Colonic mucosa (tissue), 4 donors: ENCODE measurements at regions not wholly inside any gene's neighbourhood (a gene's known extent, or its start where the extent isn't known, plus 50 kb on each side); places are given as distances from the start of the nearest gene placed in this dataset.

Source experiments
- DNase-seq: peaks from one replicate; pipeline ENCODE4 v3.0.0-alpha.2; 2020
- H3K27ac ChIP-seq: fragments of 200-600 bp; one replicate; pipeline ENCODE4 v1.8.0; 2021
- H3K27me3 ChIP-seq: fragments of 200-600 bp; one replicate; pipeline ENCODE4 v1.8.0; 2021
- H3K36me3 ChIP-seq: fragments of 200-600 bp; one replicate; pipeline ENCODE4 v1.8.0; 2021
- H3K4me1 ChIP-seq: fragments of 200-600 bp; one replicate; pipeline ENCODE4 v1.8.0; 2021; ENCODE audit warnings: mild to moderate bottlenecking
- H3K4me3 ChIP-seq: fragments of 200-600 bp; one replicate; pipeline ENCODE4 v1.8.0; 2021
- H3K9ac ChIP-seq, 2 donors: one replicate each; pipeline ENCODE4 v1.7.0; 2013; ENCODE audit warnings: control low read depth in 2 of 2, low read depth in 2 of 2, low read length in 2 of 2
- H3K9me3 ChIP-seq: fragments of 200-600 bp; one replicate; pipeline ENCODE4 v1.8.0; 2021
- CTCF ChIP-seq: fragments of 200-600 bp; IDR thresholded peaks from one replicate; pipeline ENCODE4 v1.8.0; 2022; ENCODE audit warnings: antibody characterized with exemption, mild to moderate bottlenecking
- intact Hi-C: fragments of 100-400 bp; cut with DNase I; formaldehyde crosslinking; loops from one replicate; pipeline ENCODE4 v1.14.1; 2022
- donor health status: healthy.
- donor health status: DM: no; HTN: no; CAD: no.
- donor health status: DM: no; HTN: no; CAD: no.

- DNase-seq: no peak
- Histone ChIP-seq H3K9ac (no peak overlapping the region), H3K27ac (no peak overlapping the region), H3K9me3 (no peaks in the 10 kb centered on the region), H3K36me3 (no peaks in the 10 kb centered on the region), H3K4me3 (no peak overlapping the region), H3K4me1 (no peaks in the 10 kb centered on the region), H3K27me3 (no peaks in the 10 kb centered on the region)
- intact Hi-C loops: no loop called here
- TF ChIP-seq CTCF: no peak
These were observed 1569.0 kb downstream of the OLFM4 start for GRCh38 chr13:54597540-54598088.

GRCh38 chr13:54599413-54599812, 1570.8 kb downstream of the OLFM4 start:
- TF ChIP-seq CTCF: no peak
- Histone ChIP-seq H3K4me3 (no peak overlapping the region), H3K9me3 (no peaks in the 10 kb centered on the region), H3K9ac (no peak overlapping the region), H3K36me3 (no peaks in the 10 kb centered on the region), H3K27ac (no peak overlapping the region), H3K4me1 (no peaks in the 10 kb centered on the region), H3K27me3 (no peaks in the 10 kb centered on the region)
- no peak for DNase-seq
- intact Hi-C loops: no loop called here

GRCh38 chr13:54606944-54607343, 1578.3 kb downstream of the OLFM4 start:
- no peaks in the 10 kb centered on the region for H3K4me1 ChIP-seq
- H3K4me3 ChIP-seq: no peak overlapping the region
- no peaks in the 10 kb centered on the region for H3K36me3 ChIP-seq
- DNase-seq: no peak
- TF ChIP-seq CTCF: no peak
- H3K9ac ChIP-seq: no peak overlapping the region
- H3K27me3 ChIP-seq: no peaks in the 10 kb centered on the region
- intact Hi-C loops: no loop called here
- no peaks in the 10 kb centered on the region for H3K9me3 ChIP-seq
- H3K27ac ChIP-seq: no peak overlapping the region

- no peak overlapping the region for H3K27ac ChIP-seq
- intact Hi-C loops: no loop called here
- H3K4me3 ChIP-seq: no peak overlapping the region
- H3K36me3 ChIP-seq: no peaks in the 10 kb centered on the region
- no peak for TF ChIP-seq CTCF
- H3K9me3 ChIP-seq: no peaks in the 10 kb centered on the region
- no peak for DNase-seq
- H3K4me1 ChIP-seq: no peaks in the 10 kb centered on the region
- no peaks in the 10 kb centered on the region for H3K27me3 ChIP-seq
- no peak overlapping the region for H3K9ac ChIP-seq
These were observed 1578.8 kb downstream of the OLFM4 start for GRCh38 chr13:54607421-54607820.

GRCh38 chr13:54611390-54611789, 1582.8 kb downstream of the OLFM4 start:
- Histone ChIP-seq H3K9ac (no peak overlapping the region), H3K36me3 (no peaks in the 10 kb centered on the region), H3K4me3 (no peak overlapping the region), H3K9me3 (no peaks in the 10 kb centered on the region), H3K27me3 (no peaks in the 10 kb centered on the region), H3K27ac (no peak overlapping the region), H3K4me1 (no peaks in the 10 kb centered on the region)
- intact Hi-C loops: no loop called here
- no peak for TF ChIP-seq CTCF
- no peak for DNase-seq
